A673 (cell line): ENCODE measurements at regions not wholly inside any gene's neighbourhood (a gene's known extent, or its start where the extent isn't known, plus 50 kb on each side); places are given as distances from the start of the nearest gene placed in this dataset.

Experiments
- CTCF ChIP-seq: fragments of 300-800, 200-600 bp; sonication (generic); conservative IDR thresholded peaks from 2 replicates; pipeline ENCODE4 v1.5.1; 2017; ENCODE audit warnings: low read depth, mild to moderate bottlenecking, antibody characterized with exemption, low read length, moderate library complexity, mixed read lengths
- EZH2 ChIP-seq: fragments of 200-600 bp; sonication (generic); IDR thresholded peaks from 2 replicates; pipeline ENCODE4 v1.6.1; 2017; ENCODE audit warnings: borderline replicate concordance, low read depth, mild to moderate bottlenecking, mixed read lengths, antibody characterized with exemption, low read length; ENCODE audit not compliant: poor library complexity, severe bottlenecking

- TF ChIP-seq CTCF (no peak), EZH2 (no peak)
These were observed 94.4 kb downstream of the ADRA2A start for GRCh38 chr10:111171183-111171582.
